ENCODE measurements at regions not wholly inside any gene's neighbourhood (a gene's known extent, or its start where the extent isn't known, plus 50 kb on each side); places are given as distances from the start of the nearest gene placed in this dataset.

DNA sequence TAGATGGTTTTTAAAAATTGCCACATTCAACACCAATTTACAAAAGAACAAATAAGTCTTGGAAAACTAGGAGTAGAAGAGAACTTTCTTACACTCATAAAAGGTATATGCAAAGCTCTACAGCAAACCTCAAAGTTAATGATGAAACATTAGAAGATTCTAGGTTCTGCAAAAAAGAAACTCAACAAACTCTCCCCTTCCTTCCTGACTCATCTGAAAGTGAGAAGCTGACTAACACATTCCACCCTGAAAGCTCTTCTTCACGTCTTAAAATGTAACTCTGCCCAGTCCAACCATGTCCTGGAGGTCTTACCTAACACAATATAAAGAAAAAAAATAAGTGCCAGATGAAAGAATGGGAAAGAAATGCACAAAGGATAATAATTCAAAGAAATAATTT, 218.9 kb upstream of the ISX start:
- H3K27ac ChIP-seq, result no peak overlapping the region
- no peak for DNase-seq
- WGBS, 4 donors, result 23 to 50% (median 36%) methylated on average over 1 of the region's 1 CpG
- no peaks in the 10 kb centered on the region for H3K9me3 ChIP-seq
- no peak overlapping the region for H3K4me3 ChIP-seq
- H3K36me3 ChIP-seq, result no peaks in the 10 kb centered on the region
- intact Hi-C loops (cut with DNase I), result no loop called here
- H3K27me3 ChIP-seq, result no peaks in the 10 kb centered on the region
- TF ChIP-seq POLR2A (IDR thresholded peaks at IDR 0.05), result no peak
- TF ChIP-seq, protein P1, sequence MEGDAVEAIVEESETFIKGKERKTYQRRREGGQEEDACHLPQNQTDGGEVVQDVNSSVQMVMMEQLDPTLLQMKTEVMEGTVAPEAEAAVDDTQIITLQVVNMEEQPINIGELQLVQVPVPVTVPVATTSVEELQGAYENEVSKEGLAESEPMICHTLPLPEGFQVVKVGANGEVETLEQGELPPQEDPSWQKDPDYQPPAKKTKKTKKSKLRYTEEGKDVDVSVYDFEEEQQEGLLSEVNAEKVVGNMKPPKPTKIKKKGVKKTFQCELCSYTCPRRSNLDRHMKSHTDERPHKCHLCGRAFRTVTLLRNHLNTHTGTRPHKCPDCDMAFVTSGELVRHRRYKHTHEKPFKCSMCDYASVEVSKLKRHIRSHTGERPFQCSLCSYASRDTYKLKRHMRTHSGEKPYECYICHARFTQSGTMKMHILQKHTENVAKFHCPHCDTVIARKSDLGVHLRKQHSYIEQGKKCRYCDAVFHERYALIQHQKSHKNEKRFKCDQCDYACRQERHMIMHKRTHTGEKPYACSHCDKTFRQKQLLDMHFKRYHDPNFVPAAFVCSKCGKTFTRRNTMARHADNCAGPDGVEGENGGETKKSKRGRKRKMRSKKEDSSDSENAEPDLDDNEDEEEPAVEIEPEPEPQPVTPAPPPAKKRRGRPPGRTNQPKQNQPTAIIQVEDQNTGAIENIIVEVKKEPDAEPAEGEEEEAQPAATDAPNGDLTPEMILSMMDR (IDR thresholded peaks at IDR 0.05), result no peak
- ATAC-seq, result no peak
- H3K4me1 ChIP-seq, result no peaks in the 10 kb centered on the region

DNA sequence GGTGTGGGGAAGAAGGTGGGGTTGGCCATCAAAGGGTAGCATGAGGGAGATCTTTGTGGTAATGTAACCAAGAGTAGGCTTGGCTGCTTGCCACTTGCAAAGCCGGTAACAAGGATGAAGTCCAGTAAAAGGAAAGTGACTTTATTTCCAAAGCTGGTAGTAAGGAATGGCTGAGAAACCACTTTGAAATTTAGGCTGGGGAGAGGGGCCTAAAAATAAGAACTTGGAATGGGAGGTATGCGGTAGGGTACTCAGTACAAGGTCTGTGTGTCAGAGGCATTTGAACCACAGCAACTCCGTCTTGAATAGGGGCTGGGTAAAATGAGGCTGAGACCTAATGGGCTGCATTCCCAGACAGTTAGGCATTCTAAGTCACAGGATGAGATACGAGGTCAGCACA, 216.0 kb upstream of the ISX start:
- no peak for DNase-seq
- ATAC-seq, result no peak
- TF ChIP-seq, protein P1 (IDR thresholded peaks at IDR 0.05), result no peak
- no peak for TF ChIP-seq POLR2A (IDR thresholded peaks at IDR 0.05)
- Histone ChIP-seq H3K27ac (no peak overlapping the region), H3K4me1 (no peaks in the 10 kb centered on the region), H3K9me3 (no peaks in the 10 kb centered on the region), H3K4me3 (no peak overlapping the region), H3K36me3 (no peaks in the 10 kb centered on the region), H3K27me3 (no peaks in the 10 kb centered on the region)
- intact Hi-C loops (cut with DNase I), result loop anchor here in 1 of 10 donors (10.0 kb wide), 1 partner anchor 75 kb away; no protein-coding TSS in a partner anchor
- WGBS, 4 donors, result 49 to 60% (median 53%) methylated on average over 4 of the region's 4 CpGs

DNA sequence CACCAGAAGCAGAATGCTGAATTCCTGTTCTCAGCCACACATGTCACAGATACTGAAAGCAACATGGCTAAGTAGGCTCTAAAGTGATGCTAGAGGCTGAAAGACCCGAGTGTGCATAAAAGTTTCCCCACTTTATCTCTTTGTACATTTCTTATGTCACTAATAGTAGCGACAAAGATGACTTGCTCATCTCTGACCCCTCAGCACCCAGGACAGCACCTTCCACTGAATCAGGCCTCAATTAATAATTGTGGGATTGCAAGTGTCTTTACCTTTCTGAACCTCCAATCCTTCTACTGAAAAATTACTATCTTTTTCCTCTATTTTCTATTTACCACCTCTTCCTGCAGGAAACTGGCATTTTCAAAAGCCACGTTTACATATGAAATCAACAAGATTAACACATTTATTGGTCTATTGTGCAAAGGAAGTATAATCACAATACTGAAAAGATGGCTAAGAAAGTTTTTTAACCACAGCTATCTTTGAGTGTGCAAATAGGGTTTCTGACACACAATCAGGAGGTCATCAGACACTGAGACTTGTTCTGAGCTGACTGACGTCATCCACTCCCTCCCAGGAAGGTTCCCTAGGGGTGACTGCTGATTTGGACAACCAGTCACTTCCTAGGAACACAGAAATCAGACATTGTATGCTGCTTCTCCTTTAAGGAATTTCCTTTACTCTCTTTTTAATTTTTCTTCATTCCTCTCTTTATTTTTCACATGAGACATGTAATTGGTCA, 213.9 kb upstream of the ISX start:
- intact Hi-C loops (cut with DNase I), result loop anchor here in 1 of 10 donors (10.0 kb wide), 1 partner anchor 77 kb away; no protein-coding TSS in a partner anchor
- ATAC-seq (no peak), DNase-seq (no peak)
- Histone ChIP-seq H3K4me1 (no peaks in the 10 kb centered on the region), H3K4me3 (no peak overlapping the region), H3K27me3 (no peaks in the 10 kb centered on the region), H3K9me3 (no peaks in the 10 kb centered on the region), H3K36me3 (no peaks in the 10 kb centered on the region), H3K27ac (no peak overlapping the region)
- WGBS, 4 donors, result 32 to 41% (median 37%) methylated on average over 4 of the region's 4 CpGs
- no peak for TF ChIP-seq POLR2A (IDR thresholded peaks at IDR 0.05)
- TF ChIP-seq, protein P1 (IDR thresholded peaks at IDR 0.05), result no peak

DNA sequence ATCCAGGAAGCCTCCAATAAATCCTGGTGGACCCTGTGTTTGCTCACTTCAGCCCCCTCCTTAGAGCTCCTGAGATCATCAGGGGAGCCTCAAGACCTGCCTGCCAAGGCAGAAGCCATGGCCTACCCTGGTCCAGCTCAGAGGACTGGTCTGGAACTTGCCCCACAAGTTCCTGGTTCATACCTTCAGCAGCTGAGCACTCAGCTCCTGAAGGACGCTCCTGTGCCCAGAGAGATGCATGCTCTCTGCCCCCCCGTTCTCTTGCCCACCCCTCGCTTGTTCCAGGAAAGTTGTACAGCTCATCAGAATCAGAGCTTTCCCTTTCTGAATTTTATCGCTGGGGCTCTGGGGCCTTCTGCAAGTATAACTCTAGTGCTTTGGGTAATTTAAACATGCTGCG, 210.5 kb upstream of the ISX start:
- no peaks in the 10 kb centered on the region for H3K27me3 ChIP-seq
- no peak for DNase-seq
- intact Hi-C loops (cut with DNase I), result loop anchor here in 1 of 10 donors (10.0 kb wide), 1 partner anchor 81 kb away; no protein-coding TSS in a partner anchor
- no peak for ATAC-seq
- H3K4me3 ChIP-seq, result no peak overlapping the region
- no peaks in the 10 kb centered on the region for H3K4me1 ChIP-seq
- no peaks in the 10 kb centered on the region for H3K36me3 ChIP-seq
- TF ChIP-seq, protein P1 (IDR thresholded peaks at IDR 0.05), result no peak
- TF ChIP-seq POLR2A (IDR thresholded peaks at IDR 0.05), result no peak
- H3K9me3 ChIP-seq, result peaks cover 0 to 6% (median 0%) of the 10 kb centered on the region in 12 donors
- H3K27ac ChIP-seq, result no peak overlapping the region
- WGBS, 4 donors, result 90 to 93% (median 90%) methylated on average over 4 to 5 of the region's 5 CpGs

All from heart left ventricle (tissue), 16 donors.